ENCODE measurements at regions not wholly inside any gene's neighbourhood (a gene's known extent, or its start where the extent isn't known, plus 50 kb on each side); places are given as distances from the start of the nearest gene placed in this dataset.

DNA sequence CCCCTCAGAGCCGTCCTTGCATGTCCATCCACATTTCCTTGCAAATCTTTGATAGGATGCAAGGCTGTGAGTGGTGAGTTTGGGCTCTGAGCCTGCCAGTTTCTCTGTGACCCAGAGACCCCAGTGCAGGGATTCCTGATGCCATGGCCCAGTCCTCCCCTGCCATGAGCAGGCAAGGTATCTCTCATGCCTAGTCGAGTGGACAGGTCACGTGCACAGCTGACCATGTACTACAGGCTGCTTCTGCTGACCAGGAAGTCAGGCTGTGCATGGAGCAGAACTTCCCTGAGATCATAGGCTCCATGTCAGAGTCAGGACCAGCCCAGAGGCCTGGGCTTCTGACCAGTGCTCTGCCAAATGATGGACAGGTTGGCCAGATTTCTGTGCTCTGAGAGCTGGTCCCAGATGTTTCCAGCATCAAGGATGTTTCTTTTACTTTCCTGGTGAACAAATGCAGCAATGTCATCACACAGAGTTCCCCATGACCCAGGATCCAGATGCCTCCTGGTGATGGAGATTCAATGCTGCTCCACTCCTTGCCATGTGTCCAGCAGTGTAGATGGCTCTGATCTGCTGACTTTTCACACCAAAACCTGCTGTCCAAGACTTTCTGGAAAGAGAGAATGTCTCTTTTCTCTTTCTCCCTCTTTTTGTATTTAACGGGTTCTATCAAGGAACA, 321.6 kb upstream of the HS6ST1 start:
- DNase-seq = no peak

GRCh38 chr2:128640845-128641360, 322.2 kb upstream of the HS6ST1 start:
- DNase-seq = no peak

DNA sequence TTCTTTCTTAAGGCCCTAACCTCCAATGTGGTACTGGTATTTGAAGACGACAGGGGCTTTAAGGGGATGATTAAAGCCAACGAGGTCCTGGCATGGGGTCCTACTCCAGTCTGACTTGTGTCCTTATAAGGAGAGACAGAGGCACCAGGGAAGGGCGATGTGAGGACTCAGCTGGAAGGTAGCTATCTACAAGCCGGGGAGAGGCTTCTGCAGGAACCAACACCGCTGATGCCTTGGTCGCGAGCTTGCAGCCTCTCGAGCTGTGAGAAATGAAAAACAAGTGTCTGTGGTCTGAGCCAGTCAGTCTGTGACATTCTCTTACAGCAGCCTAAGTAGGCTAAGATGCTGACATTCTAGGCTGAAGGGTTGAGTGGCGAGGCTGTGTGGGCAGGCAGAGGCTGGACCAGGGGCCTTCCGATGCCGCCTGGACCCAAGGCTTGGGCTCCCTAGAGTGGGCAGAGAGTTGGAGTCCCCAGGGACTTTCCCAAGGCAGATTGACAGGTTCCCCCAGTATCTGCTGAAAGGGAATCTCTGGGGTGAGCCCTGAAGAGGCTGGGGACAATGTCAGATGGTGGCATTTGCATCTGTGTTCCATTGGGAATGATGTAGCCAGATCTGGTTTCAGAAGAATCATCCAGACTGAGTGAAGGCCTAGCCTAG, 322.9 kb upstream of the HS6ST1 start:
- DNase-seq = no peak

DNA sequence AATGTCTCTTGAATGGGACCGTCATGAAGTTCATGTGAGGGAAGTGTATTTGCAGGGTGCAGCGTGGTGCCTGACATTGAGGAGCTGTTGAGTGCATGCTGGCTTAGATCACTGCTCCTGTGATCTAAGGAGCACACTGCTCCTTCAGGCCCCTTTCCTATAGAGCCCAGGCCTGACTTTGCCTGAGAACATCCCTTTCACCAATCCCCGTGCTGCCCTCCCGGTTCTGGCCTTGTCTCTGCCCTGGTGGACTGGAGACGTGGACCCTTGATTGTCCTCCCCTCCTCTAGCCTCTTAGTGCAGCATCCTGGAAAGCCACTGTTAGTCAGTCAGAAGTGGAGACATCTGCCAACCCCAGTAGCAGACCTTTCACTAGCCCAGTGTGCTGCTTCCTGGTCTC, 323.6 kb upstream of the HS6ST1 start:
- no peak for DNase-seq

GRCh38 chr2:128642821-128643220, 324.2 kb upstream of the HS6ST1 start:
- no peak for DNase-seq

DNA sequence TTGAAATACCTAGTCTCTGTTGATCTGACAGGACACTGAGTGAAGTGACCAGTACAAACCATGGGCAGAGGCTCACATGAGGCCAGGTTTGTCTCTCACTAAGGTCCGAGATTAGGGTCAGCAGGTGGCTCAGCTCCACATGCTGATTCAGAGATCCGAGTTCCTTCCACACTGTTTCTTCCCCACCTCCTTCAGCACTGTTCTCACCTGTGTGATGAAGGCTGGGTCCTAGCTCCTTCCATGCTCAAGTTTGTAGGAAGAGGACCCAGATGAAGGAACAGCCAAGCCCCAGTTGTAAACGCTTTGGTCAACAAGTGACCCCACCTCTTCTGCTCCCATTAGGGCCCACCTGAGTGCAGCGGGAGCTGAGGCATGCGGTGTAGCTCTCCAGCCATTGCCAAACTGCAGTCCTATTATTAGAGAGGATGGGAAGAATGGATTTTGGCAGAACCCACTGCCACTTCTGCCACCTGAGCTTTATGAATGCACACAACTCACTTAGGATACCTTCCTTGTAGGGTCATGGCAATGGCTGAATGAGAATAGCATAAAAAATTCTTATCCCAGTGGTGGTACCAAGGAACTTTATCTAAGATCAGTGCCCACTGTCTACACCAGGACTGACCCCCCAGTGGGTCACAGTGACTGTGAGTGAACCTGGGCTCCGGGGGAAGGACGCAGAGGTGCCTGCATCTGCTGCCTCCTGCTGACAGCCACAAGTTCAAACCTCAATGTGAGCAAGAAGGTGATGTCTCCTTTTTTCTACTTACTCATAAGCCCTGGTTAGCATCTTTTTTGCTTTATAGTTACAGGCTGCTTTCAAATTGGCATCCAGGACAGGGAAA, 324.8 kb upstream of the HS6ST1 start:
- no peak for DNase-seq

DNA sequence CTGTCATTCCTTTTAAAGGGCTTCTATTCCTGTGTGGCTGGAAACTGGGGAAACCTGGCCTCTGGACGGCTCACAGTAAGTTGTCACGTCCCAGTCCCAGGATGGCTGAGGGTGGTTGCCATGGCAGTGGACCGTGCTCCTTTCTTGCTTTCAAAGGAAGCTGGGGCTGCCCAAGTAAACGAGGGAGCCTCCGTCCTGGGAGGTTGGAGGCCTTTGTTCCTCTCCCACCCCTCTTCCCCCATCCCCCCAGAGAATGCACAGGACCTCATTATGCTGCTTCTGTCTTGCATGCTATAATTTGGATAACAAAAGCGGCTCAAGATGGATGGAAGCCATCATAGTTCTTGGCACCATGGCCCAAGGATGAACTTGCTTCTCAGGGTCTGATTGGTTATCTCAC, 325.5 kb upstream of the HS6ST1 start:
- DNase-seq = no peak

DNA sequence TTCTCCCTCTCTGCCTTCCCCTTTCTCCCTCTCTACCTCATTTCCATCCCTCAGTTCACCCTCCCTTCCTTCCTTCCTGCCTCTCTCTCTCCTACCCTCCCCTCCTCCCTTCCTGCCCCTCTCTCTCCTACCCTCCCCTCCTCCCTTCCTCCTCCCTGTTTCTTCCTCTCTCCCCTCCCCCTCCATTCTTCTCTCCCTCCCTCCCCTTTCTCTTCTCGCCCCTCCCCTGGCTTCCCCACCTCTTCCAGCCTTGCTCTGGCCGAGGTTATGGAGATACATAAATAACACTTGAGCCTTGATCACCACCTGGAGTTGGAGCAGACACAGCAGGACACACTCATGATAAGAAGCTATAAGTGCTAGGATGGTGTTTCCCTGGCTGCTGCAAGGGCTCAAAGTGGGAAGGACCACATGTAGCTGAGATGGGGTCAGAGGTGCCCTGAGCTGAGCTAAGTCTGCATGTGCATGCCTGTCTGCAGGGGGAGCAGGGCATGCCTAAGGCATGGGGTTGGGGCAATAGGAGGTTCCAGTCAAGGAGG, 326.1 kb upstream of the HS6ST1 start:
- DNase-seq = no peak

- no peak for DNase-seq
Observed at GRCh38 chr2:128645631-128646030, 327.0 kb upstream of the HS6ST1 start.

GRCh38 chr2:128646091-128646490, 327.4 kb upstream of the HS6ST1 start:
- no peak for DNase-seq

- no peak for DNase-seq
Observed at GRCh38 chr2:128646691-128647090, 328.0 kb upstream of the HS6ST1 start.

DNA sequence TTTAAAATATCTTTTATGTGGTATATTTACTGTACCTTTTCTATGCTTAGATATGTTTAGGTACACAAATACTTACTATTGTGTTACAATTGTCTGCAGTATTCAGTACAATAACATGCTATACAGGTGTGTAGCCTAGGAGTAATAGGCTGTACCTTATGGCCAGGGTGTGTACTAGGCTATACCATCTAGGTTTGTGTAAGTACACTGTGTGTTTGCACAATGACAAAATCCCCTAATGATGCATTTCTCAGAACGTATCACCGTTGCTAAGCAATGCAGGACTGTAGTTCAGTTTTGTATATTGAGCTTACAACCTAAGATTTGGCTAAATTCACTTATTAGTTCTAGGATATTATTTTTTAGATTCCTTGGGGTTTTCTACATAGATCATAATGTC, 332.3 kb upstream of the HS6ST1 start:
- DNase-seq = no peak

GRCh38 chr2:128654408-128654807, 335.7 kb upstream of the HS6ST1 start:
- no peak for DNase-seq

GRCh38 chr2:128660836-128661235, 342.2 kb upstream of the HS6ST1 start:
- DNase-seq = no peak

- DNase-seq = no peak
Observed at GRCh38 chr2:128661311-128661710, 342.6 kb upstream of the HS6ST1 start.

DNA sequence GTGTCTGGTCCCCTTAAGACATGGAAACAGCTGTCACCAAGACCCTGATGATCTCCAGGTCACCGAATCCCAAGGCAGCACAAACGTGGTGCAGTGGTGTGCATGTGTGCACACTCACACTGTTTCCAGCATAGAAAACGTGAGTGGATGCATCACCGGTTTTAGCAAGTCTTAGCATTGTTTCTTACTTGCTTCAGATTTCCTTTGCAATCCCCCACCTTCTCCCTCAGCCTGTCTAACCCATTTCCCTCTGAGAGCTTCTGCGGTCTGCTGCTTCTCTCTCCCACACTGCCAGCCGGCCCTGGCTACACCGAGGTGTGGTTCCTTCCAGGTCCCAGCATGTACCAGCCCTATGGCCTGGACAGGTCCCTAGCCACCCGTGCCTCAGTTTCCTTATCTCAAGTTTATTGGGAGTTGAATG, 343.4 kb upstream of the HS6ST1 start:
- no peak for DNase-seq

DNA sequence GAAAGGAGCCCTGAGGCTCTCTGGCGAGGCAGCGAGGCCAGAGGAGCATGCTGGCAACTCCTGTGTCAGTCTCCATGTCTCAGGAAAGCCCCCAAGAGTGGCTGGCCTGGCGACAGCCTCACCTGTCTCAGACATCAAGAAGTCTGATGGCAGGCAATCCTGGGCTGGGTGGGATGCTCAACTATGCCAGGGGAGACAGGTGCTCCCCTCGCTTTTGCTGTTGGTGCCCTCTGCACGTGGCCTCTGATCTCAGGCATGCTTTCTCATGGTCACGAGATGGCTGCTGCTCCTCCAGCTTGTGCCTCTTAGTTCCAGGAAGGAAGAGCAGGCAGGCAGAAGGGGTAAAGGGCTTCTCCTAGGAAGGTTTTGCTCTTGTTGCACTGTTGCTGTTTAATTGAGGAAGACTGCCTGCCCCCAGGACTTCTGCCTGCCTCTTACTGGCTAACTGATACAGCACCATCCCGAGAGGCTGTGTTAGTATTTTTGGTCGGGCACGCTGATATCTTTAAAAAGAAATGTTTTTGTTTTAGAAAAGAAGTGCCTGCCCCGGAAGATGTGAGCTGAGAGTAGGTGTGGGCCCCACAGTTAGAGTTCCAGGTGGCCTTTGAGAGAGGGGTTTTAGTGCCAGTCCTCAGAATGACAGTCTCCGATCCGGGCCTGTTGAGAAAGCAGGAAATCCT, 344.8 kb upstream of the HS6ST1 start:
- DNase-seq = no peak

DNA sequence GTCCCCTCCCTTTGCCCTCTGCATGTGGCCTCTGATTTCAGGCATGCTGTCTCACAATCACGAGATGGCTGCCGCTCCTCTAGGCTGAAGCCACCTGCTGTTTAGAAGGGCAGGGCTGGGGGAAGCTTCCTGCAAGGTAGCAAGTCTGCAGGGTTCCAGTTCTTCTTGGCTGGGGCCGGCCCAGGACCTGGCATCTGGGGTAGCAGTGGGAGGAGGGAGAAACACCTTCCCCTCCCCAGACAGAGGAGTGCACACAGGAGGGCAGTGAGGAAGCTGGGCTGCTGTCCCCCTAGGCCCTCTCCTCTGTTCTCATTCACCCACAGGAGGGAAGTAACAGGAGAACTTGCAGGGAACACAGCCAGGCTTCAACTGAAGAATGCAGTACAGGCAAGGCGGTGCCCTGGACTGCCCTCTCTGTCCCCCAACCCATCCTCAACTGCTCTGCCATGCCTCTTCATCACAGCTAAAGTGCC, 345.9 kb upstream of the HS6ST1 start:
- DNase-seq = no peak

DNA sequence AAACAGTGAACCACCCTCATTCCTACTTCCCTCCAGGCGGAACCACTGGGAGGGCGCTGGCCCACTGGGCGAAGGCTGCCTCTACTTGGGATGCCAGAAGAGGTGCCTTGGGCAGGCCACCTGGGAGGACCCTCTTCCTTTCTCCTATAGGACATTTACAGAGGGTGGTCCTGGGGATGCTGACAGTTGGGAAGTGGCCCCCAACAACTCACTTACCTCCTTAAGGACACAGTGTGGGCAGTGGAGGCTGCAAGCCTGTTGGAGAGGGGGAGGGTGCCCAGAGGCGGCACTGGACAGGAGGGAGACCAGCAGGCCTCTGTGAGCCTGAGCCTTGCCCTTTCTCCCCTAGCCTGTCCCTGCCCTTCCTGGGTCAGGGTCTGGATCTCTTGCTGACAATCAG, 346.4 kb upstream of the HS6ST1 start:
- DNase-seq = no peak

GRCh38 chr2:128666596-128666995, 347.9 kb upstream of the HS6ST1 start:
- DNase-seq = no peak

- no peak for DNase-seq
Observed at GRCh38 chr2:128667391-128667790, 348.7 kb upstream of the HS6ST1 start.

DNA sequence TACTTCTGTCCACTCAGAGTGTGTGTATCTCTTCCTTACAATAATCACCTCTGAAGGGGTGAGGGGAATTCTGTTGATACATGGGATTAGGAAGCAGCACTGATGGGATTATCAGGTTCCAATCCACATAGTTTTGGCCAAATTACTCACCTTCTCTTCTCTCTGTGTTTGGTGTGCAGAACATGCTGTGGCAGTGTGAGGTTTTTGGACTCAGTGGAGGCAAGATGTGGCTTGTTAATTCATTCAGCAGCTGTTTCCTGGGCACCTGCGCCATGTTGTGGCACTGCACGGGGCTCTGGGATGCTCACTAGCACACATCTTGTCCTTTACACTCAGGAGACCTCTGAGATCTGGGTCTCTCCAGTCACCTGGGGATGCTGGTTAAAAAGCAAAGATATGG, 350.3 kb upstream of the HS6ST1 start:
- DNase-seq = no peak

DNA sequence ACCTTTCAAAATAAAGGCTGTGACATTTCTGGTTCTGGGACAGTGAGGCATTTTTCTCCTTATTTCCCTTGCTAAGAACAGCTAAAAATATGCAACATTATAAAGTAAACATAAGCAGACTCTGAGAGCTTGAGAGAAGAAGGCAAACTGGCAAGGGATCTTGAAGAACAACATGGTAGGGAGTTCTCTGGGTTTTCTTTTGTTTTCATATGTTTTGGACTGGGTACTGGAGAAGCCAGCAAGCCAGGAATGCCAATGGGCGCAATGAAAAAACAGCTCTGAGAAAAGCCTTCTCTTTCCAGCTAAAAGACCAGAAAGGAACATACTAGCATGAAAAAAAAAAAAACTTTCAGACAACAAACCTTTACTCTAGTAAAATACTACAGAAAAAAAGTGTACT, 351.4 kb upstream of the HS6ST1 start:
- DNase-seq = no peak

All from NCI-H345 (cell line).